HEK293 (cell line): ENCODE measurements at regions not wholly inside any gene's neighbourhood (a gene's known extent, or its start where the extent isn't known, plus 50 kb on each side); places are given as distances from the start of the nearest gene placed in this dataset.

ENCODE experiments used
- CTCF ChIA-PET: fragments of 350-600 bp; formaldehyde crosslinking; extraction: SDS; loops from one replicate; lab custom pipeline; 2021; ENCODE audit warnings: antibody characterized with exemption; lab: Yijun Ruan, JAX
- POLR2A ChIA-PET: fragments of 300-600 bp; formaldehyde crosslinking; extraction: SDS; loops from one replicate; lab custom pipeline; 2020; ENCODE audit warnings: antibody characterized with exemption, inconsistent platforms; lab: Yijun Ruan, JAX
- H3K27ac ChIP-seq: fragments of 200-500 bp; sonication (Bioruptor generic); 2 replicates; pipeline ENCODE4 v1.5.1; 2014; ENCODE audit warnings: low read depth, low read length, control low read depth, inconsistent platforms; ENCODE audit errors: extremely low read depth
- H3K36me3 ChIP-seq, 2 experiments: fragments of 200-500 bp in 1 of 2; sonication (Bioruptor generic) in 1 of 2; 1 replicate in 1 of 2; 2 replicates in 1 of 2; pipeline ENCODE4 v1.5.1; 2014 to 2017; ENCODE audit warnings: inconsistent platforms in 2 of 2, low read length in 2 of 2; ENCODE audit not compliant: control insufficient read depth in 2 of 2, insufficient read depth in 1 of 2
- H3K4me1 ChIP-seq: fragments of 200-500 bp; sonication (Bioruptor generic); 2 replicates; pipeline ENCODE4 v1.5.1; 2014; ENCODE audit warnings: mild to moderate bottlenecking, low read length, inconsistent platforms; ENCODE audit not compliant: control insufficient read depth, insufficient read depth
- H3K4me3 ChIP-seq: 2 replicates; pipeline ENCODE4 v1.5.1; 2011; ENCODE audit warnings: low read depth, mild to moderate bottlenecking, control low read depth, low read length, moderate library complexity
- H3K9me3 ChIP-seq: fragments of 200-500 bp; sonication (Bioruptor generic); 2 replicates; pipeline ENCODE4 v1.5.1; 2014; ENCODE audit warnings: low read depth, low read length, inconsistent platforms; ENCODE audit not compliant: control insufficient read depth, insufficient read depth
- MZF1 ChIP-seq: fragments of 450-650 bp; formaldehyde crosslinking; IDR thresholded peaks from 2 replicates; pipeline ENCODE4 v1.5.1; 2017; ENCODE audit warnings: missing biosample characterization, missing genetic modification characterization, borderline replicate concordance
- SETDB1 ChIP-seq: IDR thresholded peaks from one replicate; pipeline ENCODE4 v1.6.1; 2017; ENCODE audit warnings: mild to moderate bottlenecking, low read length, moderate library complexity, mixed read lengths; ENCODE audit not compliant: insufficient read length
- ZBTB26 ChIP-seq: fragments of 450-650 bp; formaldehyde crosslinking; optimal IDR thresholded peaks from 2 replicates; pipeline ENCODE3; 2016; ENCODE audit warnings: missing biosample characterization, mild to moderate bottlenecking, missing genetic modification characterization
- ZEB2 ChIP-seq: fragments of 450-650 bp; formaldehyde crosslinking; IDR thresholded peaks from 2 replicates; pipeline ENCODE4 v1.5.1; 2016; ENCODE audit warnings: missing biosample characterization, missing genetic modification characterization
- ZNF132 ChIP-seq: fragments of 450-650 bp; formaldehyde crosslinking; IDR thresholded peaks from 2 replicates; pipeline ENCODE4 v1.5.1; 2017; ENCODE audit warnings: missing biosample characterization, missing genetic modification characterization, borderline replicate concordance
- ZNF280D ChIP-seq: fragments of 450-650 bp; formaldehyde crosslinking; IDR thresholded peaks from 2 replicates; pipeline ENCODE4 v1.5.1; 2016; ENCODE audit warnings: missing biosample characterization, missing genetic modification characterization
- ZNF362 ChIP-seq: fragments of 450-650 bp; formaldehyde crosslinking; IDR thresholded peaks from 2 replicates; pipeline ENCODE4 v1.5.1; 2016; ENCODE audit warnings: missing biosample characterization, missing genetic modification characterization
- ZNF37A ChIP-seq: fragments of 450-650 bp; IDR thresholded peaks from 2 replicates; pipeline ENCODE4 v1.5.1; 2018; ENCODE audit warnings: missing biosample characterization, missing genetic modification characterization
- ZNF398 ChIP-seq: fragments of 450-650 bp; formaldehyde crosslinking; IDR thresholded peaks from 2 replicates; pipeline ENCODE4 v1.5.1; 2017; ENCODE audit warnings: missing biosample characterization, missing genetic modification characterization
- ZNF518A ChIP-seq: fragments of 450-650 bp; formaldehyde crosslinking; conservative IDR thresholded peaks from 2 replicates; pipeline ENCODE4 v1.5.1; 2016; ENCODE audit warnings: low read depth, missing biosample characterization, missing genetic modification characterization
- ZNF548 ChIP-seq: fragments of 450-650 bp; formaldehyde crosslinking; IDR thresholded peaks from 2 replicates; pipeline ENCODE4 v1.5.1; 2016; ENCODE audit warnings: missing biosample characterization, missing genetic modification characterization
- ZNF561 ChIP-seq: fragments of 450-650 bp; IDR thresholded peaks from 2 replicates; pipeline ENCODE4 v1.5.1; 2018; ENCODE audit warnings: missing biosample characterization, missing genetic modification characterization, borderline replicate concordance
- ZNF623 ChIP-seq: fragments of 450-650 bp; formaldehyde crosslinking; IDR thresholded peaks from 2 replicates; pipeline ENCODE4 v1.5.1; 2016; ENCODE audit warnings: missing biosample characterization, missing genetic modification characterization
- ZNF677 ChIP-seq: fragments of 450-650 bp; IDR thresholded peaks from 2 replicates; pipeline ENCODE4 v1.5.0; 2018; ENCODE audit warnings: missing biosample characterization, mild to moderate bottlenecking, missing genetic modification characterization, moderate library complexity
- ZSCAN4 ChIP-seq: fragments of 450-650 bp; formaldehyde crosslinking; IDR thresholded peaks from 2 replicates; pipeline ENCODE4 v1.5.1; 2017; ENCODE audit warnings: missing biosample characterization, missing genetic modification characterization

GRCh38 chr18:53664575-53664974 is 559.9 kb downstream of the MBD2 start (continued):
- no peak for TF ChIP-seq ZNF518A (tag by site-specific recombination)
- no peak for TF ChIP-seq ZBTB26
- no peak for TF ChIP-seq MZF1 (tag by site-specific recombination)
- no peak for TF ChIP-seq ZNF280D (tag by site-specific recombination)

- H3K4me3 ChIP-seq = no peak overlapping the region
- POLR2A ChIA-PET = no interaction called here
- H3K27ac ChIP-seq = no peak overlapping the region
- CTCF ChIA-PET = no interaction called here
- no peaks in the 10 kb centered on the region for H3K4me1 ChIP-seq
- H3K9me3 ChIP-seq = no peaks in the 10 kb centered on the region
- TF ChIP-seq ZNF548 (tag by site-specific recombination) (no peak), ZSCAN4 (tag by site-specific recombination) (no peak), ZNF132 (tag by site-specific recombination) (no peak), ZNF398 (no peak), ZNF677 (tag by site-specific recombination) (no peak), ZNF37A (tag by site-specific recombination) (no peak), ZEB2 (no peak), SETDB1 (no peak), ZNF623 (tag by site-specific recombination) (no peak), ZNF561 (no peak), ZNF362 (no peak)
- H3K36me3 ChIP-seq = no peaks in the 10 kb centered on the region
These were observed 564.2 kb downstream of the MBD2 start for GRCh38 chr18:53660306-53660705.
